H1 (cell line): ENCODE measurements at regions not wholly inside any gene's neighbourhood (a gene's known extent, or its start where the extent isn't known, plus 50 kb on each side); places are given as distances from the start of the nearest gene placed in this dataset.

Experiments
- CHD1 ChIP-seq: IDR thresholded peaks from 2 replicates; pipeline ENCODE4 v1.6.1; 2012; ENCODE audit warnings: low read depth, low read length, improper control_type of control experiment
- CHD7 ChIP-seq: fragments of 300-600 bp; sonication (generic); IDR thresholded peaks from 2 replicates; pipeline ENCODE4 v1.7.1; 2012; ENCODE audit warnings: low read length, moderate library complexity, mild to moderate bottlenecking, inconsistent platforms; ENCODE audit not compliant: insufficient replicate concordance
- SIN3A ChIP-seq, 2 experiments: IDR thresholded peaks in 1 of 2; conservative IDR thresholded peaks in 1 of 2; 2 replicates each; pipeline ENCODE4 v1.6.1; 2011 to 2012; ENCODE audit warnings: low read length in 2 of 2, improper control_type of control experiment in 1 of 2, low read depth in 1 of 2, mild to moderate bottlenecking in 1 of 2
- SIRT6 ChIP-seq: IDR thresholded peaks from one replicate; pipeline ENCODE4 v1.7.1; 2012; ENCODE audit warnings: low read length, inconsistent platforms
- TAF1 ChIP-seq: IDR thresholded peaks from 2 replicates; pipeline ENCODE4 v1.6.1; 2011; ENCODE audit warnings: mild to moderate bottlenecking, low read depth, low read length
- TEAD4 ChIP-seq: IDR thresholded peaks from 2 replicates; pipeline ENCODE4 v1.6.1; 2012; ENCODE audit warnings: low read depth, low read length, inconsistent platforms, mixed read lengths
- YY1 ChIP-seq: IDR thresholded peaks from 2 replicates; pipeline ENCODE4 v1.6.1; 2011; ENCODE audit warnings: low read depth, mild to moderate bottlenecking, low read length

- TF ChIP-seq CHD7 (no peak), YY1 (no peak), TEAD4 (no peak), CHD1 (no peak), TAF1 (no peak), SIN3A (conservative IDR thresholded peaks at IDR 0.05 in 1 of 2, IDR thresholded peaks at IDR 0.05 in 1 of 2; ENCODE audit: low read depth in 1 of 2, low read length in 2 of 2) (no peak), SIRT6 (no peak)
These were observed 123.1 kb upstream of the FBXL17 start (continued) for GRCh38 chr5:108504974-108505373.
